HCT116 (cell line): ENCODE measurements at regions not wholly inside any gene's neighbourhood (a gene's known extent, or its start where the extent isn't known, plus 50 kb on each side); places are given as distances from the start of the nearest gene placed in this dataset.

Source experiments
- ATAC-seq: fragments of 200-7000 bp; cut with Tn5 transposase; 2 replicates; pipeline ENCODE4 v1.9.1; 2020; ENCODE audit warnings: mild to moderate bottlenecking, moderate library complexity
- BruUV-seq: library from RNA; stranded (reverse); fragments of 400-500 nt; replicated peaks from 2 replicates; lab custom pipeline; 2021; lab: Mats Ljungman, UMichigan
- CTCF ChIA-PET: fragments of 300-600 bp; sonication (Branson Sonifier 250); formaldehyde crosslinking; loops from one replicate; lab custom pipeline; 2021; ENCODE audit warnings: antibody characterized with exemption; lab: Charles Lee
- POLR2A ChIA-PET: fragments of 300-600, 350-600 bp; sonication (Branson Sonifier 250); formaldehyde crosslinking; loops from one replicate; lab custom pipeline; 2021; ENCODE audit warnings: antibody characterized with exemption; lab: Charles Lee
- RAD21 ChIA-PET, 2 experiments: fragments of 300-600 bp; sonication (Branson Sonifier 250); formaldehyde crosslinking; loops; one replicate each; lab custom pipeline; 2023; ENCODE audit warnings: low total read pairs in 2 of 2; ENCODE audit not compliant: uncharacterized antibody in 2 of 2, unreplicated experiment in 2 of 2, low non-redundant PET in 1 of 2; lab: Charles Lee
- DNase-seq: peaks from one replicate; pipeline ENCODE4 v3.0.0-alpha.2; 2010; ENCODE audit warnings: low read depth, low spot score
- H2AFZ ChIP-seq: fragments of 200-600 bp; shearing (Covaris generic), sonication (generic); 2 replicates; pipeline ENCODE4 v1.6.1; 2017; ENCODE audit warnings: low read depth, mixed run types, mixed read lengths, antibody characterized with exemption, low read length; ENCODE audit not compliant: poor library complexity, severe bottlenecking
- H3K27ac ChIP-seq: 2 replicates; pipeline ENCODE4 v1.5.1; 2012; ENCODE audit warnings: low read depth, low read length
- H3K27me3 ChIP-seq: fragments of 200-600 bp; sonication (generic); 2 replicates; pipeline ENCODE4 v1.6.1; 2016; ENCODE audit warnings: mixed run types, low read length, mixed read lengths; ENCODE audit not compliant: insufficient read depth
- H3K36me3 ChIP-seq, 2 experiments: fragments of 200-500 bp in 1 of 2; fragments of 200-600 bp in 1 of 2; sonication (Bioruptor generic) in 1 of 2; sonication (generic) in 1 of 2; 2 replicates each; pipeline versions ENCODE4 v1.5.1 to v1.6.1; 2014 to 2016; ENCODE audit warnings: low read length in 2 of 2, inconsistent platforms in 1 of 2, mixed read lengths in 1 of 2, mixed run types in 1 of 2; ENCODE audit not compliant: insufficient read depth in 2 of 2, control insufficient read depth in 1 of 2
- H3K4me1 ChIP-seq, 2 experiments: fragments of 200-600 bp in 1 of 2; sonication (generic) in 1 of 2; 2 replicates each; pipeline versions ENCODE4 v1.5.1 to v1.6.1; 2012 to 2017; ENCODE audit warnings: low read length in 2 of 2, inconsistent platforms in 1 of 2, mild to moderate bottlenecking in 1 of 2, mixed read lengths in 1 of 2, mixed run types in 1 of 2, moderate library complexity in 1 of 2; ENCODE audit not compliant: insufficient read depth in 2 of 2, control insufficient read depth in 1 of 2
- H3K4me2 ChIP-seq: fragments of 200-600 bp; sonication (generic); 2 replicates; pipeline ENCODE4 v1.6.1; 2017; ENCODE audit warnings: mixed run types, low read length, mixed read lengths
- H3K4me3 ChIP-seq, 2 experiments: fragments of 200-600 bp in 1 of 2; sonication (generic) in 1 of 2; replicated peaks in 1 of 2; 2 replicates each; pipeline ENCODE4 v1.5.1; 2011 to 2016; ENCODE audit warnings: low read length in 2 of 2, control low read depth in 1 of 2, low read depth in 1 of 2, mild to moderate bottlenecking in 1 of 2, mixed read lengths in 1 of 2, mixed run types in 1 of 2
- H3K79me2 ChIP-seq: fragments of 200-600 bp; sonication (generic); 2 replicates; pipeline ENCODE4 v1.6.1; 2017; ENCODE audit warnings: mild to moderate bottlenecking, mixed run types, low read length, moderate library complexity, mixed read lengths; ENCODE audit not compliant: insufficient read depth
- H3K9ac ChIP-seq: fragments of 200-600 bp; sonication (generic); 2 replicates; pipeline ENCODE4 v1.6.1; 2016; ENCODE audit warnings: low read length, mixed read lengths
- H3K9me2 ChIP-seq: fragments of 200-600 bp; sonication (generic), shearing (Covaris generic); 2 replicates; pipeline ENCODE4 v1.6.1; 2017; ENCODE audit warnings: mixed run types, mild to moderate bottlenecking, moderate library complexity; ENCODE audit not compliant: insufficient read depth
- H3K9me3 ChIP-seq, 2 experiments: fragments of 200-500 bp in 1 of 2; fragments of 200-600 bp in 1 of 2; sonication (Bioruptor generic) in 1 of 2; sonication (generic) in 1 of 2; 2 replicates each; pipeline ENCODE4 v1.6.1; 2014 to 2017; ENCODE audit warnings: low read length in 2 of 2, mixed read lengths in 2 of 2, inconsistent platforms in 1 of 2, low read depth in 1 of 2, mild to moderate bottlenecking in 1 of 2, mixed run types in 1 of 2, moderate library complexity in 1 of 2; ENCODE audit not compliant: control insufficient read depth in 1 of 2, insufficient read depth in 1 of 2
- H4K20me1 ChIP-seq: fragments of 200-600 bp; sonication (generic), shearing (Covaris generic); 2 replicates; pipeline ENCODE4 v1.6.1; 2017; ENCODE audit warnings: mixed run types, mild to moderate bottlenecking, moderate library complexity; ENCODE audit not compliant: insufficient read depth
- CBX3 ChIP-seq: IDR thresholded peaks from 2 replicates; pipeline ENCODE4 v1.6.1; 2012; ENCODE audit warnings: low read depth
- CEBPB ChIP-seq: IDR thresholded peaks from 2 replicates; pipeline ENCODE4 v1.6.1; 2012; ENCODE audit warnings: low read depth
- EGR1 ChIP-seq: IDR thresholded peaks from 2 replicates; pipeline ENCODE4 v1.6.1; 2012; ENCODE audit warnings: low read depth
- ELF1 ChIP-seq: IDR thresholded peaks from 2 replicates; pipeline ENCODE4 v1.6.1; 2012; ENCODE audit warnings: low read depth, borderline replicate concordance
- EZH2 ChIP-seq: fragments of 200-600 bp; sonication (generic); IDR thresholded peaks from 2 replicates; pipeline ENCODE4 v1.6.1; 2017; ENCODE audit warnings: antibody characterized with exemption, mixed run types
- EZH2phosphoT487 ChIP-seq: fragments of 200-600 bp; IDR thresholded peaks from 2 replicates; pipeline ENCODE4 v1.6.1; 2018; ENCODE audit warnings: antibody characterized with exemption, borderline replicate concordance
- FOSL1 ChIP-seq: IDR thresholded peaks from 2 replicates; pipeline ENCODE4 v1.6.1; 2012; ENCODE audit warnings: low read depth
- JUND ChIP-seq: IDR thresholded peaks from 2 replicates; pipeline ENCODE4 v1.6.1; 2012
- POLR2A ChIP-seq: IDR thresholded peaks from 2 replicates; pipeline ENCODE4 v1.7.0; 2011; ENCODE audit warnings: borderline replicate concordance; ENCODE audit not compliant: insufficient read depth, insufficient read length; ENCODE audit errors: extremely low read depth
- RAD21 ChIP-seq: IDR thresholded peaks from 2 replicates; pipeline ENCODE4 v1.6.1; 2012; ENCODE audit warnings: low read depth, mild to moderate bottlenecking
- SIN3A ChIP-seq: IDR thresholded peaks from 2 replicates; pipeline ENCODE4 v1.6.1; 2012; ENCODE audit warnings: low read depth
- SP1 ChIP-seq: IDR thresholded peaks from 2 replicates; pipeline ENCODE4 v1.6.1; 2012; ENCODE audit warnings: low read depth
- SRF ChIP-seq: IDR thresholded peaks from 2 replicates; pipeline ENCODE4 v1.6.1; 2012; ENCODE audit warnings: low read depth
- TCF7L2 ChIP-seq: IDR thresholded peaks from 2 replicates; pipeline ENCODE4 v1.7.0; 2011; ENCODE audit warnings: borderline replicate concordance, inconsistent platforms; ENCODE audit not compliant: insufficient read depth, insufficient read length; ENCODE audit errors: extremely low read depth
- YY1 ChIP-seq: IDR thresholded peaks from 2 replicates; pipeline ENCODE4 v1.6.1; 2011; ENCODE audit warnings: low read length, low read depth, moderate library complexity, mild to moderate bottlenecking; ENCODE audit not compliant: insufficient replicate concordance; ENCODE audit errors: extremely low read depth
- intact Hi-C: fragments of 100-400 bp; cut with micrococcal nuclease; formaldehyde crosslinking; loops from 2 replicates; pipeline ENCODE4 v1.10.0; 2022
- TF ChIP-seq, protein P1 (sequence below): IDR thresholded peaks from 2 replicates; pipeline ENCODE4 v1.6.1; 2011; ENCODE audit warnings: mild to moderate bottlenecking, low read length, moderate library complexity; ENCODE audit not compliant: insufficient replicate concordance; ENCODE audit errors: extremely low read depth
- TF ChIP-seq, protein P2 (sequence below): IDR thresholded peaks from 2 replicates; pipeline ENCODE4 v1.6.1; 2012
- TF ChIP-seq, protein P3 (sequence below): IDR thresholded peaks from 2 replicates; pipeline ENCODE4 v1.6.1; 2012; ENCODE audit warnings: low read depth
- TF ChIP-seq, protein P4 (sequence below), 3 experiments: fragments of 200-600 bp in 1 of 3; sonication (generic) in 1 of 3; IDR thresholded peaks in 2 of 3; conservative IDR thresholded peaks in 1 of 3; 2 replicates each; pipeline ENCODE4 v1.5.1; 2012 to 2017; ENCODE audit warnings: low read depth in 2 of 3, low read length in 2 of 3, antibody characterized with exemption in 1 of 3, borderline replicate concordance in 1 of 3, control low read depth in 1 of 3, mild to moderate bottlenecking in 1 of 3, mixed read lengths in 1 of 3, mixed run types in 1 of 3, moderate library complexity in 1 of 3; ENCODE audit not compliant: insufficient read depth in 1 of 3

DNA sequence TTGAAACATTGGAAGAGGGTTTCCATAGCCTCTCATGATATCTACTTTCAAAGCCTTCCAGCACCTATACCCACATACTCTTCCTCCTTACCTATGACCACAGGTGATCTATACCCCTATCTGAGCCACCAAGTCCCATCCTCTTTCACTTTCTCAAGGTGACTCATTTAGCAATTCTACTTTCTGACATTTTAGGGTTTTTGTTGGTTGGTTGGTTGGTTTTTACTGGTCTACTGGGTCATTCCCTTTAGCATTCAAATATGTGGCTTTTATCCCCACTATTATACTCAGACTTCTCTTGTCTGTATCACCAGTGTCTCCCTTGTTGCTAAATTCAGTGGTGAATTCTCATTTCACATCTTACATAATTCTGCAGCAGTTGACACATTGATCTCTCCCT, 130.4 kb upstream of the STEAP4 start:
- TF ChIP-seq SIN3A (no peak), EGR1 (no peak), EZH2 (no peak), YY1 (no peak), JUND (no peak), SRF (no peak), POLR2A (no peak), RAD21 (no peak), CEBPB (no peak), CBX3 (no peak), FOSL1 (no peak), SP1 (no peak), TCF7L2 (no peak), EZH2phosphoT487 (no peak), ELF1 (no peak)
- TF ChIP-seq, protein P1, sequence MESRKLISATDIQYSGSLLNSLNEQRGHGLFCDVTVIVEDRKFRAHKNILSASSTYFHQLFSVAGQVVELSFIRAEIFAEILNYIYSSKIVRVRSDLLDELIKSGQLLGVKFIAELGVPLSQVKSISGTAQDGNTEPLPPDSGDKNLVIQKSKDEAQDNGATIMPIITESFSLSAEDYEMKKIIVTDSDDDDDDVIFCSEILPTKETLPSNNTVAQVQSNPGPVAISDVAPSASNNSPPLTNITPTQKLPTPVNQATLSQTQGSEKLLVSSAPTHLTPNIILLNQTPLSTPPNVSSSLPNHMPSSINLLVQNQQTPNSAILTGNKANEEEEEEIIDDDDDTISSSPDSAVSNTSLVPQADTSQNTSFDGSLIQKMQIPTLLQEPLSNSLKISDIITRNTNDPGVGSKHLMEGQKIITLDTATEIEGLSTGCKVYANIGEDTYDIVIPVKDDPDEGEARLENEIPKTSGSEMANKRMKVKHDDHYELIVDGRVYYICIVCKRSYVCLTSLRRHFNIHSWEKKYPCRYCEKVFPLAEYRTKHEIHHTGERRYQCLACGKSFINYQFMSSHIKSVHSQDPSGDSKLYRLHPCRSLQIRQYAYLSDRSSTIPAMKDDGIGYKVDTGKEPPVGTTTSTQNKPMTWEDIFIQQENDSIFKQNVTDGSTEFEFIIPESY, result no peak
- TF ChIP-seq, protein P2, sequence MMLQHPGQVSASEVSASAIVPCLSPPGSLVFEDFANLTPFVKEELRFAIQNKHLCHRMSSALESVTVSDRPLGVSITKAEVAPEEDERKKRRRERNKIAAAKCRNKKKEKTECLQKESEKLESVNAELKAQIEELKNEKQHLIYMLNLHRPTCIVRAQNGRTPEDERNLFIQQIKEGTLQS, result no peak
- TF ChIP-seq, protein P3, sequence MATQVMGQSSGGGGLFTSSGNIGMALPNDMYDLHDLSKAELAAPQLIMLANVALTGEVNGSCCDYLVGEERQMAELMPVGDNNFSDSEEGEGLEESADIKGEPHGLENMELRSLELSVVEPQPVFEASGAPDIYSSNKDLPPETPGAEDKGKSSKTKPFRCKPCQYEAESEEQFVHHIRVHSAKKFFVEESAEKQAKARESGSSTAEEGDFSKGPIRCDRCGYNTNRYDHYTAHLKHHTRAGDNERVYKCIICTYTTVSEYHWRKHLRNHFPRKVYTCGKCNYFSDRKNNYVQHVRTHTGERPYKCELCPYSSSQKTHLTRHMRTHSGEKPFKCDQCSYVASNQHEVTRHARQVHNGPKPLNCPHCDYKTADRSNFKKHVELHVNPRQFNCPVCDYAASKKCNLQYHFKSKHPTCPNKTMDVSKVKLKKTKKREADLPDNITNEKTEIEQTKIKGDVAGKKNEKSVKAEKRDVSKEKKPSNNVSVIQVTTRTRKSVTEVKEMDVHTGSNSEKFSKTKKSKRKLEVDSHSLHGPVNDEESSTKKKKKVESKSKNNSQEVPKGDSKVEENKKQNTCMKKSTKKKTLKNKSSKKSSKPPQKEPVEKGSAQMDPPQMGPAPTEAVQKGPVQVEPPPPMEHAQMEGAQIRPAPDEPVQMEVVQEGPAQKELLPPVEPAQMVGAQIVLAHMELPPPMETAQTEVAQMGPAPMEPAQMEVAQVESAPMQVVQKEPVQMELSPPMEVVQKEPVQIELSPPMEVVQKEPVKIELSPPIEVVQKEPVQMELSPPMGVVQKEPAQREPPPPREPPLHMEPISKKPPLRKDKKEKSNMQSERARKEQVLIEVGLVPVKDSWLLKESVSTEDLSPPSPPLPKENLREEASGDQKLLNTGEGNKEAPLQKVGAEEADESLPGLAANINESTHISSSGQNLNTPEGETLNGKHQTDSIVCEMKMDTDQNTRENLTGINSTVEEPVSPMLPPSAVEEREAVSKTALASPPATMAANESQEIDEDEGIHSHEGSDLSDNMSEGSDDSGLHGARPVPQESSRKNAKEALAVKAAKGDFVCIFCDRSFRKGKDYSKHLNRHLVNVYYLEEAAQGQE, result no peak
- TF ChIP-seq, protein P4, sequence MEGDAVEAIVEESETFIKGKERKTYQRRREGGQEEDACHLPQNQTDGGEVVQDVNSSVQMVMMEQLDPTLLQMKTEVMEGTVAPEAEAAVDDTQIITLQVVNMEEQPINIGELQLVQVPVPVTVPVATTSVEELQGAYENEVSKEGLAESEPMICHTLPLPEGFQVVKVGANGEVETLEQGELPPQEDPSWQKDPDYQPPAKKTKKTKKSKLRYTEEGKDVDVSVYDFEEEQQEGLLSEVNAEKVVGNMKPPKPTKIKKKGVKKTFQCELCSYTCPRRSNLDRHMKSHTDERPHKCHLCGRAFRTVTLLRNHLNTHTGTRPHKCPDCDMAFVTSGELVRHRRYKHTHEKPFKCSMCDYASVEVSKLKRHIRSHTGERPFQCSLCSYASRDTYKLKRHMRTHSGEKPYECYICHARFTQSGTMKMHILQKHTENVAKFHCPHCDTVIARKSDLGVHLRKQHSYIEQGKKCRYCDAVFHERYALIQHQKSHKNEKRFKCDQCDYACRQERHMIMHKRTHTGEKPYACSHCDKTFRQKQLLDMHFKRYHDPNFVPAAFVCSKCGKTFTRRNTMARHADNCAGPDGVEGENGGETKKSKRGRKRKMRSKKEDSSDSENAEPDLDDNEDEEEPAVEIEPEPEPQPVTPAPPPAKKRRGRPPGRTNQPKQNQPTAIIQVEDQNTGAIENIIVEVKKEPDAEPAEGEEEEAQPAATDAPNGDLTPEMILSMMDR (IDR thresholded peaks at IDR 0.05 in 2 of 3, conservative IDR thresholded peaks at IDR 0.05 in 1 of 3; ENCODE audit: borderline replicate concordance in 1 of 3, insufficient read depth in 1 of 3, low read depth in 2 of 3, low read length in 2 of 3), result no peak
- TF ChIP-seq, all 23 proteins: peak for 0
- no peak overlapping the region for H3K27ac ChIP-seq
- intact Hi-C loops, result no loop called here
- H3K4me1 ChIP-seq, result no peaks in the 10 kb centered on the region
- no peak overlapping the region for H3K4me2 ChIP-seq
- ChIA-PET CTCF (no interaction called here), POLR2A (no interaction called here), RAD21 (no interaction called here)
- no peaks in the 10 kb centered on the region for H3K9me2 ChIP-seq
- H3K27me3 ChIP-seq, result no peaks in the 10 kb centered on the region
- ATAC-seq (no peak), DNase-seq (no peak)
- H3K9ac ChIP-seq, result no peak overlapping the region
- no peak overlapping the region for H2AFZ ChIP-seq
- H3K4me3 ChIP-seq, result no peak overlapping the region
- H3K36me3 ChIP-seq, result no peaks in the 10 kb centered on the region
- H3K9me3 ChIP-seq, result no peaks in the 10 kb centered on the region
- no TSS peak for BruUV-seq
- H3K79me2 ChIP-seq, result no peaks in the 10 kb centered on the region
- no peaks in the 10 kb centered on the region for H4K20me1 ChIP-seq
